SK-N-DZ (cell line): ENCODE measurements at regions not wholly inside any gene's neighbourhood (a gene's known extent, or its start where the extent isn't known, plus 50 kb on each side); places are given as distances from the start of the nearest gene placed in this dataset.
"Not testable (repeated sequence)": the region's sequence is repeated elsewhere in the genome, so short reads cannot be mapped to it uniquely, and the experiment has no call there.

Experiments
- DNase-seq: peaks from one replicate; pipeline ENCODE4 v3.0.0-alpha.2; 2015; ENCODE audit warnings: low spot score

GRCh38 chr3:105976196-105976595, 107.4 kb upstream of the CBLB start:
- no peak for DNase-seq

DNA sequence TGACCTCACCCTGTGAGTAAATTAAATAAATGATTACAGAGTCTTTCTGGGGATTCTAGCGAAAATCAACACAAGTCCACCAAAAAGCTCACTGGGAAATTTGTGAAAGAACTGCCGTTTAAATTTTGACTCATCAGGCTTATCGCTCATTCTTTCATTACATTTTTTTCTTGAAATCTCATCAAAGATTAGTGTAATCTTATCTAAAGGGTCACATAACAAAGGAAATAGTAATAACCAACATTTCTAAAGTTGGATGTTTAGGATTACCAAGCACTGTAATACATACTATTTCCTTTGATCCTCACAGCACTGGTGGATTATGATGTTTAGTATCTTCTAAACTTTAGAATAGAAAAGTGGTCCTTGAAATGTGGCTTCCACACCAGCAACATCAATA, 111.1 kb upstream of the CBLB start:
- DNase-seq: no peak

DNA sequence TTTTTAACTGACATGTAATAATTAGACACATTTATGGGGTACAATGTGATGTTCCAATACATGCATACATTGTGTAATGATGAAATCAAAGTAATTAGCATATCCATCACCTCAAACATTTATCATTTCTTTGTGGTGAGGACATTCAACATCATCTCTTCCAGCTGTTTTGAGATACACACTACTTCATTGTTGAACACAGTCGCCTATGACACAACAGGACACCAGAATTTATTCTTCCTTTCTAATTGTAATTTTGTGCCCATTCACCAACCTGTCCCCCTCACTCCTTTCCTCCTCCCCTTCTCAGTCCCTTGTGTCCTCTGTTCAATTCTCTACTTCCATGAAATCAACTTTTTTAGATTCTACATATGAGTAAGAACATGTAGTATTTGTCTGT, 113.4 kb upstream of the CBLB start:
- no peak for DNase-seq

- DNase-seq: no peak
Observed at GRCh38 chr3:105984837-105985236, 116.0 kb upstream of the CBLB start.

GRCh38 chr3:105986343-105986742, 117.5 kb upstream of the CBLB start:
- DNase-seq: not testable (repeated sequence)

GRCh38 chr3:105987809-105988208, 119.0 kb upstream of the CBLB start:
- no peak for DNase-seq

DNA sequence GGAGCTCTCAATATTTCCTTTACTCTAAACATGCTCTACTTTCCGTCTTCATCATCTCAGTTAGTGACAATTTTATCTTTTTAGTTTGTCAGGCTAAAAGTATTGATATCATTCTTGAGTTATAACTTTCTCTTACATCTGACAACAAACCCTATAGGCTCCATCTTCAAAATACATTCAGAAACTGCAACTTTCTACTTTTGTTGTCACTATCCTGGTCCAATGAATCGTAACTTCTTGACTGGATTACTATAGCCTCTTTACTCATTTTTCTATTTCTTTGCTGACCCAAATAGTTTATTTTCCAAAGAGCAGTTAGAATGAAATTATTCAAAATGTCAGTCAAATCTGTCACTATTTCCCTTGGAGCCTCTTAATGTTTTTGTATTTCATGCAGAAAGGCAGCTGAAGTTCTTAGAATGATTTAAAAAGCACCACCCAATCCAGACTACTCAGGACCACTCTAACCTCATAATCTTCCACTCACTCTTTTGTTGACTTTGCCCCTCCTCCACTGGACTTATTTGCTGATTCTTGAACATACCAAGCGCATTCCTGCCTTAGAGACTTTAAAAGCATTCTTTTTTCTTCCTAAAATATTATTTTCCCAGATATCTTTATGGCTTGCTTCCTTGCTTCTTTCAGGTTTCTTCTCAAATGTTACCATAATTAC, 119.9 kb upstream of the CBLB start:
- DNase-seq: no peak

DNA sequence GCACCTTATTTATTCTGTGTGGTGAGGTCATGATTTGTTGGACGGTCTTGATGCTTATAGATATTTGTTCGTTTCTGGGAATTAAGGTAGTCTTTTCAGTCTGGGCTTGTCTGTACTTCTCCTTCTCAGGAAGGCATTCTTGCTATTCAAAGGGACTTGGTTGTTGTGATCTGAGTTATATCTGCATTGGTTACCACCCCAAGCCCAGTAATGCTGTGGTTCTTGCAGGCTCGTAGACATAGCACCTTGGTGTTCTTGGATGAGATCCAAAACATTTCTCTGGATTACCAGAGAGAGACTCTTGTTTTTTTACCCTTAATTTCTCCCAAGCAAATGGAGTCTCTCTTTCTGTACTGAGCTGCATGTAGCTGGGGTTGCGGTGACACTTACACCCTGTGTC, 128.0 kb upstream of the CBLB start:
- DNase-seq: no peak

DNA sequence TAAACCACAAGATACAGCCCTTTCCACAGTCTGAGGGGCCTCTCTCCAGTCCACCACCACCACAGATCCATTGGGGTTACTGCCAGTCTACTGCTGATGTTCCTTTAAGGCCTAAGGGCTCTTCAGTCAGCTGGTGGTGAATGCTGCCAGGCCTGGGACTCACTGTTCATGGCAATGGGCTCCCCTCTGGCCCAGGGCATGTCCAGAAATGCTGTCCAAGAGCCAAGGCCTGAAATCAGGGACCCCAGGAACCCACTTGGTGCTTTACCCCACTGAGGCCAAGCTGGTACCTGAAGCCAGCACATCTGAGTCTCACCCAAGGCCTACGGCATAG, 128.6 kb upstream of the CBLB start:
- DNase-seq: no peak

GRCh38 chr3:105997800-105998526, 129.2 kb upstream of the CBLB start:
- DNase-seq: no peak

- no peak for DNase-seq
Observed at GRCh38 chr3:105999856-106000255, 131.0 kb upstream of the CBLB start.

- DNase-seq: no peak
Observed at GRCh38 chr3:106001923-106002322, 133.1 kb upstream of the CBLB start.

DNA sequence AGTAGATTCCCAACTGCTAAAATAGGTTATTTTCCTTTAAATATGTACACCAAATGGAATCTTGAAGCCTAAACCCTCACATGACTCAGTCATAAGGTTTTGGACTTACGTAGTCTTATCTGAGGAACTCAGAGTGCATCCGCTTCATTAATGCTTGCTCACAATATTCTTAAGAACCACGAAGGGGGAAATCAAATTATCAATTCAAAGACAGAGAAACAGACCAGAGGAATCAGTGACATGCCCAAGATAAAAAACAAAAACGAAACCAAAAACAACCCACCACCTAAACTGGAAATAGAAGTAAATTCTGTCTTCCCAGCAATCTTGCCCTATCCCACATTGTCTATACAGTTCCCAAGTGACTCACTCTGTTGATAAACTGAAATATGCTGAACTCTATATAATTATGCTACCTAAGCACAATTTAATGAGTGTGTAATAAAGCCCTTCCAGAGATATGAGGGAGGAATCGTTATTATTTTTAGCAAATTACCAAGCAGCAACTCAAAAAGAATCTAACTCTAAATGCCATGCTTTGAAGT, 135.4 kb upstream of the CBLB start:
- peak; percentile 29 for DNase-seq

DNA sequence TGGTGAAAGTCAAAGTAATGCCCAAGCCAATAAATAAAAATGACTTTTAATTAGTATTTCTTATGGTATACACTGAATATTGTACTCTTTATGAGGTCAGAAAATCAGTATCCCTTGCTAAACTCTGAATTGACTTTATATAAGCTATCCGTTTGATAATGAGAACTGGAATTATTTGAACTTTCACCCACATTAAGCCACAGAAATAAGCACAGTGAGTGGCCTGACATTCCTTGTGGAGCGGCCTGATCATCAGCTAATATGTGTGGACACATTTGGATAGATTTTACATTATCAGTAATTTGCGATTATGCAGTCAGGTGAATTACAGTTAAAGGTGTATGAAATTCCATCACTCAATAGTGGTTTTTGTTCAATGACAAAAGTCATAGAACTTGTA, 136.0 kb upstream of the CBLB start:
- no peak for DNase-seq

GRCh38 chr3:106006001-106006400, 137.2 kb upstream of the CBLB start:
- DNase-seq: no peak

DNA sequence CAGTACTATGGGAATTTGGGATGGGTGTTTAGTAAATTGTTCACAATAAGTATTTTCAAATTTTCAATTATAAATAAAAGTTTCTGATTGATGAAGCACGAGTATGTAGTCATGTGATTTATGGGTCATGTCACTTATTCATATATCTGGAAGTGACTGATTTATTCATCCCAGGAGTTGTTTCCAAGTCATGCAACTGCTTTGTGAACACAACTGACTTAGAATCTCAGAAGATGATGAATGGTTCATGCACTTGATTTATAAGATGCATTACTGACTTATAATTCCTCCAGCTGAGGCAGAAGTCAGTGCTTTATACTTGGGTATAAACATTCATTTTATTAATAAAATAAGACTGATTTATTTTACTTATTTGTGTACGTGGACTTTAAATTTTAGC, 137.8 kb upstream of the CBLB start:
- DNase-seq: no peak

DNA sequence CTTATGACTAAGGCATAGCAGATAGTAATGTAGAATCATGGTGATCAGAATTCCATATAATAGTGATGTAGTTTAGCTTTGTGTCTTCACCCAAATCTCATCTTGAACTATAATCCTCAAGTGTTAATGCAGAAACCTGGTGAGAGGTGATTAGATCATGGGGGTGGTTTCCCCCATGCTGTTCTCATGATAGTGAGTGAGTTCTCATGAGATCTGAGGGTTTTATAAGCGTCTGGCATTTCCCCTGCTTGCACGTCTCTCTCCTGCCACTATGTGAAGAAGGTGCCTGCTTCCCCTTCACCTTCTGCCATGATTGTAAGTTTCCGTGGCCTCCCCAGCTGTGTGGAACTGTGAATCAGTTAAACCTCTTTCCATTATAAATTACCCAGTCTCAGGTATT, 138.7 kb upstream of the CBLB start:
- DNase-seq: no peak

GRCh38 chr3:106008766-106009165, 140.0 kb upstream of the CBLB start:
- no peak for DNase-seq

DNA sequence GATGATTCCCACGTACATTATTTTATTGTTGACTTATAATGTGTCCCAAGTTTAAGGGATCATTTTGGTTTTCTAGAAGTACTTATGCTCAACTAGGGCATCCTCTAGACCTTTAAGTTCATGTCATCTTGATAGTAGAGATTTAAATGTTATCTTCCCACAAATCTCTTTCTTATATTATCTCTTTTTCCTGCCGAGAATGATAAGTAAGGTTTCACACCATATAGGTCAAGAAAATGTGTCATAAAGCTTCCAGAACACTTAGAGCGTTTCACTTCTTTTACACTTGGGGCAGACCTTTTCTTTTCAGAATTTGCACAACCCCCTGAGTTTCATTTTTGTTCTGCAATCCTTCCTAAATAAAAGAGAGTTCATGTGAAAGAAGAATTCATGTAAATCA, 142.0 kb upstream of the CBLB start:
- DNase-seq: no peak

DNA sequence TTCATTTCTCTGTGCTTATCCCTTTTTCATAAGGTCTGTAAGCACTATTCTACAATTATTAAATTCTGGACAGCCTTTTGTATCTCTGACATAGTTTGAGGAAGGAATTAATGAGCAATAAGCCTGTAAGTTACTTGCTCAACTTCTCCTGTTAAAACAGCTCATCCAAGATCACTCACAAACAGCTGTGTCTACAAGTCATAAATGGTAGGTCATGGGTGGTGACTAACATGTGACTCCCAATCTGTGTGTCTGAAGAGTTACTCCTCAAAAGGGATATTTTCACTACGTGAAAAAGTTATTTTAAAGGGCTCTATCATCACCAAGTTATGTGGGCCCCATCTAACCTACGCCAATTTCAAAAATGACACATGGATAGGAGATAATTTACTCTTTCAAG, 145.2 kb upstream of the CBLB start:
- no peak for DNase-seq

GRCh38 chr3:106014518-106014917, 145.7 kb upstream of the CBLB start:
- no peak for DNase-seq

DNA sequence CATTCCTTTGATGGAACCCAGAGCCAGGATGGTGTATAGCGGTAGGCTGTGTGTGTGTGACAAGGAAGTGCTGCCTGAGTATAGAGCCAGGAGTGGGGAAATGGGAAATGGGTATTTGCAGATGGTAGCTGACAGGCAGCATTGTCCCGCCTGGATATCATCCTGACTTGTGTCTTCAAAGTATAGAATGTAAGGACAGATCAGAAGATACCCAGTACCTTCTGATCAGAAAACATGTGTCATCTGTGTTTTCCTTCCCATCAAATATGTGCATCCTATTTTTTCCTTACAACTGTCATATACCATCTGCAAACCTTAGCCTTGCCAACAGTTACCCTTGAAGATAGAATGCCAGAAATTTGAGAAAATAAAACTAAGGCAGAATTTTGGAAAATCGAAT, 146.2 kb upstream of the CBLB start:
- no peak for DNase-seq

DNA sequence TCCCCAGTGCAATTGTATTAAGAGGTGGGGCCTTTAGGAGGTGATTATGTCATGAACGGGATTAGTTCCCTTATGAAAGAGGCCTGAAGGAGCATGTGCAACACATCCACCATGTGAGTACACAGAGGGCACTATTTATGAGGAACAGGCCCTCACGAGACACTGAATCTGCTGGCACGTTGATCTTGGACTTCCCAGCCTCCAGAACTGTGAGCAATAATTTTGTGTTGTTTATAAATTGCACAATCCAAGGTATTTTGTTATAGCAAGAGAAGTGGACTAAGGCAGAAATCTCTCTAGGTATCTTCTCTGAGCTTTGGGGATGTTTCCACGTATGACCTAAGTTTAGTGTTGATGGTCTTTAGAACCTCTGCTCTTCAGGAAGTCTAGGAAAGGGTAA, 149.3 kb upstream of the CBLB start:
- no peak for DNase-seq
